T follicular helper cell (primary cell): ENCODE measurements at regions not wholly inside any gene's neighbourhood (a gene's known extent, or its start where the extent isn't known, plus 50 kb on each side); places are given as distances from the start of the nearest gene placed in this dataset.

Experiments
- DNase-seq: peaks from one replicate; pipeline ENCODE4 v3.0.0-alpha.2; 2020; ENCODE audit warnings: low read depth

GRCh38 chr5:167861928-167862426 lies 429.5 kb upstream of the WWC1 start:
- DNase-seq: no peak

GRCh38 chr5:167863883-167864282 lies 427.6 kb upstream of the WWC1 start:
- DNase-seq: no peak

- DNase-seq: no peak
Measured at GRCh38 chr5:167864801-167865200, 426.6 kb upstream of the WWC1 start.

DNA sequence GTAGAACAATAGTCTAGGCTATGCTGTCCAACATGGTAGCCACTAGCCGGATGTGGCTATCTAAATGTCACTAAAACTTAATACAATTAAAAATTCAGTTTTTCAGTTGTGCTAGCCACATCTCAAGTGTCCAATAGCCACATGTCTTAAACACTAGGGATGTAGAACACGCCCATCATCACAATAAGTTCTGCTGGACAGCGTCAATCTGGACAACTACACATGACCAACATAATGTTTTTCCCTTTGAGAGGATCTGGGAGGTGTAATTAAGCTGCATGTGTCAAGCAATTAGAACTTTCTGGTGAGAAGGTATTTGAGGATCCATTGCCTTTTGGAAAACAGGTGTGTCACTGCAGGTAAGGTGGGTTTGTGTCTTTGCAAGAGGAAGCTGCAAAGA lies 424.6 kb upstream of the WWC1 start:
- no peak for DNase-seq

DNA sequence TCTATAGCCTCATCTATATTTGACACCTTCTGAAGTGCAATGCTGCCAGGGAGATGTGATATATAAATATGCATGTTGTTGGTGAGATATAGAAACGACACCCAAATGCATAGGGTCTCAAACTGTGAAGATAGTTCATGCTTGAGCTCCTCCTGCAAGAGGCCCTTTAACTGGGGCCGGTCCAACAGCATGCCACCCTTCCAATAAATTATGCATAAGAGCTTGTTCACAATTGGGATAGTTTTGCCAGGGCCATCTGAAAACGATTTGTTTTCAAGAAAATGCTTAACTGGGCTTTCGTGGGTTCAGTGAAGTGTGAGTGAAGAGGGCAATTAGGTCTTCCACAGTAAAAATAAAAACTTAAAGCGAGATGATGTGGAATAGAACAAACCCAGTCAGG lies 424.2 kb upstream of the WWC1 start:
- DNase-seq: no peak

GRCh38 chr5:167869125-167869524 lies 422.3 kb upstream of the WWC1 start:
- DNase-seq: no peak

DNA sequence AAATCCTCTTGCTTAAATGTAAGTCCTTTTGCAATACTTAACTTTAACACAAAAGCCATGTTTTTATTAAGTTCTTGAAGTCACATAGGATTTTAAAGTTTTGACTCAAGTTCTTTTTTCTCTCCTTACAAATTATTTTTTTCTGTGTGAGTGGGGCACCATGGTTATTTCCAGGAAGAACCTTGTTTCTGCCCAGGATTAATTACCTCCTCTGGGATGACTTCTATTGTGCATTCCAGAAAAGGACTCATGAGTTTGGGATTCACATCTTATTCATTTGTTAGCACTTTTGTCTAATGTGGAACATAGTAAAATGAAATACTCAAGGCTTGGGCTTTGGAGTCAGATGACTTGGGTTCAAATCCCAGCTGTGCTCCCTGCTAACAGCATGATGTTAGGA lies 421.4 kb upstream of the WWC1 start:
- DNase-seq: no peak

GRCh38 chr5:167871091-167871490 lies 420.4 kb upstream of the WWC1 start:
- DNase-seq: no peak

DNA sequence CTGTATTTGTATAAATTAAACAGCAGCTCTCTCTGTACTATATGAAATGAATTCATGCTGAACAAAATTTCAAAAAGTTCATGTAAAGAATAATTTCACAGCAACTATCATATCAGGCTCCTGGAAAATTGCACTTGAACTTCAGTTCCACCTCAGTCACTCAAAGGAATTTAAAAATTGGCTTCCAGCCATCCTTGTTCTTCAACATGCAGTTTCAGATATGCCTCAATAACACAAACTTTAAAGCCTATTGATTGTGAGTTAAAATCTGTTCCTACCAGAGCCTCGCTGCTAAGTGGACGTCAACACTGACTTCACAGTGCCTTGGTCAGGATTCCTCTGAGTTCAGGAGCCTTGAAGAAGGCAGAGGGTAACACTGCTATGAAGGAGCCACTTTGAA lies 418.7 kb upstream of the WWC1 start:
- DNase-seq: no peak

DNA sequence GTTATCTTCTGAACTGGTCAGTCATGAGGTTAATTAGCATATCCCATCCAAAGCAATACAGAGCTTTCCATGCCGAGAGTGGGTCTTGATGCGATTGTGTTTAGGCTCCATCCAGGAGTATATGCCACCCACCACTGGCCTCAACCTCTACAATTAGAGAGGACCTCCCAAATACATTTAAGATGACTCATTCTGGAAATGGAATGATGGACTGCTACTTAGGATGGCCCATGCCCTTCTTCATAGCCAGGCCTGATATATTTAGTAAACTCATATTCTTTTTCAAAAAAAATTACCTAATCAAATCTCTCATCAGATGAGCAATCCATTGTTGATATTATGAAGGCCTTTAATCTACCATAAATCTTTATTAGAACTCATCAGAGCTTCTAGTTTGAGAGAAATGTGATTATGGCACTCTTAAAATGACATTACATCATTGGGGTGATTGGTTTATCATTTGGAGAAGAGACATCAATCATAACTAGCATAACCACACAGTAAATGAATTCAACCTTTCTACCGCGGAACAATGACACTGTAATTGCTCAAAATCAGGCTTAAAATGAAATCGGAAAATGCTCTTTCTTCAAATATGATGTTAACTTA lies 414.2 kb upstream of the WWC1 start:
- DNase-seq: no peak

- DNase-seq: no peak
Measured at GRCh38 chr5:167877924-167878323, 413.5 kb upstream of the WWC1 start.

GRCh38 chr5:167880420-167880819 lies 411.0 kb upstream of the WWC1 start:
- no peak for DNase-seq

DNA sequence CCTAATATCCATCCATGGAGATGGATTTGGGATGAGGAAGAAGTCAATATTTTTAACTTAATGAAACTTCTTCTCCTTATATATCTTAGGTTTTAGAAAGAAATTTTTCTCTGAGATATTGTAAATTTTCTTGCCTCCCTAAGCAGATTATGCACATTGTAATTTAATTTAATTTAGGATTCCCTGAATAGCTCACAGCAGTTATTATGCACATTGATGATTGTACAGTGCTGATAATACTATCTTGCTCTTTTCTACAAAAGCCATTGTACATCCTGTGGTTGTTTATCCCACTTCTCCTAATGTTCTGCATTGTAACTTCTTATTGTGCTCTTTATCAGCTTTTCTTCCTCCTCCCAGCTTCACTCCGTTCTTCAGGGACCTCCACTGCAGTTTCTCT lies 410.4 kb upstream of the WWC1 start:
- DNase-seq: no peak

DNA sequence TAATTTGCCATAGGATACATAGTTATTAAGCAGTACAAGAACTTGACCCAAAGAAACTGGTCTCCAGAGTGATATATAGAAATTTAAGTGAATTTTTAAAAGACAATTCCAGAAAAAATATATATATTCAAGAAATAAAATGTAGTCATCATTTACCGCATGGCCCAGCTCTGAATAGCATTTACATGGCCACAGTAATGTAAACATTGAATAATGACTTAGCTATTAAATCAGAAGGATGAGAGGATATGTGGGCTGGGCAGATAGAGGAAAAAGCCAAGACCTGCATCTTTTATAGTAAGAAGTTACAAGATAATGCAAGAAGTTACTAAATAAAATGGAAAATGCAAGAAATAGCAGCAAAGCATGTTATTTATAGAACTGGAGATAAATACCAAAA lies 405.2 kb upstream of the WWC1 start:
- DNase-seq: no peak

GRCh38 chr5:167888393-167888792 lies 403.1 kb upstream of the WWC1 start:
- no peak for DNase-seq

- no peak for DNase-seq
Measured at GRCh38 chr5:167889276-167889675, 402.2 kb upstream of the WWC1 start.

DNA sequence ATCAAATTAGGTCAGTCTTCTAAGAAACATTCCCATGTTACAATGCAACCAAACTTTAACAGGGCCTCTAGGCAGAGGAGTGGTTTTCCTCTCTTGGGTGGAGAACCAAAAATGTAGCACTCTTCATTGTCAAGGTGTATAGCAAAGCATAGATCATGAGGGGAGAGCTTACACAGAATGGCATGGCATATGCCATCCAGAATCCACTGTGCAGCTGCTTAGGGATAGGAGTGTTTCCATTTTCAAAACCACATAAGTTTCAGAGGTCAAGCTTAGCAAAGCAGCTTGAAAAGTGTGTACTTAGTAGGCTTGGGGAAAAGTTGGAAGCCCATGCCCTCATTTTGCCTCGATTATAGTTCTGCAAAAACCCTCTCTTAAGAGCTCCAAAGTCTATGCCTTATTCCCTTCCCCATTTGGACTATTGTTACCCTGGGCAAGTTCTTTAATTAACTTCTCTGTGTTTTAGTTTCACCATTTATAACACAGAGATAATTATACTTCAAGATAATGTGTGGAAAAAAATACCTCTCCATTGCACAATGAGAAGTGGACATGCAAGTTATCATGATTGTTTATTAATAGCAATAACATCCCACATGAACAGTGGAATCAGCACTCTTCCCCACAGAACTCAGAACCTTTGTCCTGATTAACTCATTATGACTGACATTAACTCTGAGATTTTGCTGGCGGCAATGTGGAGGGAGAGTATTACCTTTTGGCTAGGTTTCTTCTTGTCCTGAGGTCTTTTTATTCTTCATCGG lies 398.9 kb upstream of the WWC1 start:
- DNase-seq: no peak

- no peak for DNase-seq
Measured at GRCh38 chr5:167893271-167893670, 398.2 kb upstream of the WWC1 start.

DNA sequence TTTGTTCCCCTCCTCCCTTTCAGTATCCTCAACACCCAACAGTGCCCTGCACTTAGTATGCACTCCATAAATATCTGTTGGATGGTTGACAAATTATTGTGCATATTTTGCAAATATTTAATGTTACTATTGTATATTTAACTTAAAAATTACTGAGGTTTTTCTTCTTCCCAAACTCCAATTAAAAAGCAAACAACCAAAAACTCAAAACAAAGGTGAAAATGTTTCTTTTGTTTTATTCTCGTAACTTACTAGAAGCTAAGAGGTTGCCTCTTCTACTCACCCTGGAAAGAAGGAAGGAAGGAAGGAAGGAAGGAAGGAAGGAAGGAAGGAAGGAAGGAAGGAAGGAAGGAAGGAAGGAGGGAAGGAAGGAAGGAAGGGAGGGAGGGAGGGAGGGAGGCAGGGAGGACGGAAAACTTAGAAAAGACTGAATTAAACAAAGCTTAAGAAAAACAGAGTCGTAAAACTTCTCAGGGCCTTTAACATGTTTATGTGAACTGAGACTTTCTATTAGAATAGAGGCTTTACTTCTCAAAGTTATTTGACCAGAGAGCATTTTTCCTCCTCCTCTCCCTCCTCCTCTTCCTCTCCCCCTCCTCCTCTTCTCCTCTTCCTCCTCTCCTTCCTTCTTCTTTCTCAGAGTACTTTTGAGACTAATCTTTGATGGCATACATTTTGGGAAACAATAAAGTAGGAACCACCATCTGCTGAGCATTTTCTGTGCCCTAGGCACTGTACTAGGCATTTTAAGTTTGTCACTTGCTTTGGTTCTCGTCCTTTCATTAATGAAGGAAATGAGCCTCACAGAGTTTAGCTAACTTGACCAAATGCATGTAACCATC lies 396.6 kb upstream of the WWC1 start:
- no peak for DNase-seq

GRCh38 chr5:167895899-167896659 lies 395.4 kb upstream of the WWC1 start:
- no peak for DNase-seq

GRCh38 chr5:167896814-167897213 lies 394.6 kb upstream of the WWC1 start:
- DNase-seq: no peak

DNA sequence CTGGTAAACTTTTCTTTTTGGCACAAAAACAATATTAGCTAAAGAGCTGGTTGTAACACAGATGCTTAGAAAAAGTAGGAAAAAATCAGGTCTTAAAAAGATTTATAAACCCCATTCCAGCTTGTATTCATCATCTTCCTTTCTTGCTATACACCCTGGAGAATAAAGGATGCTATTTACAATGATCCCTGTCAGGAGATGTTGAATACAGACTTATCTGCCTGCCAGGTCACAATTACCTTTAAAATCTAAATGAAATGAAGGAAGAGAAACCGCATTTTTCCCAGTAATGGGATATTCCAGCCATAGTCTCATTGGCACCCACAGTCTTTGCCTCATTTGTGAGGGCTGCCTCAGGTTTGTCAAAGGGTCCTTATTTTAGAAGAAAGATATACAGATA lies 394.1 kb upstream of the WWC1 start:
- DNase-seq: no peak
